ENCODE measurements at regions not wholly inside any gene's neighbourhood (a gene's known extent, or its start where the extent isn't known, plus 50 kb on each side); places are given as distances from the start of the nearest gene placed in this dataset.

GRCh38 chr1:30650968-30651320, 72.4 kb downstream of the MATN1 start:
- no peaks in the 10 kb centered on the region for H3K9me3 Mint-ChIP-seq (ENCODE audit: unreplicated experiment)
- peaks cover 14% of the 10 kb centered on the region for H3K27me3 Mint-ChIP-seq (ENCODE audit: unreplicated experiment)
- peaks cover 3% of the 10 kb centered on the region for H3K4me1 Mint-ChIP-seq (ENCODE audit: unreplicated experiment)
- no peak overlapping the region for H3K4me3 Mint-ChIP-seq (ENCODE audit: unreplicated experiment)
- DNase-seq (ENCODE audit: low spot score) = no peak
- H3K36me3 Mint-ChIP-seq (ENCODE audit: low read depth, unreplicated experiment) = no peaks in the 10 kb centered on the region
- H3K27ac Mint-ChIP-seq (ENCODE audit: unreplicated experiment) = no peak overlapping the region
- no peak for TF ChIP-seq CTCF (IDR thresholded peaks at IDR 0.05; ENCODE audit: unreplicated experiment)

- H3K27me3 Mint-ChIP-seq (ENCODE audit: unreplicated experiment) = peaks cover 17% of the 10 kb centered on the region
- no peaks in the 10 kb centered on the region for H3K36me3 Mint-ChIP-seq (ENCODE audit: low read depth, unreplicated experiment)
- H3K9me3 Mint-ChIP-seq (ENCODE audit: unreplicated experiment) = no peaks in the 10 kb centered on the region
- no peak overlapping the region for H3K27ac Mint-ChIP-seq (ENCODE audit: unreplicated experiment)
- no peak for TF ChIP-seq CTCF (IDR thresholded peaks at IDR 0.05; ENCODE audit: unreplicated experiment)
- DNase-seq (ENCODE audit: low spot score) = no peak
- peaks cover 3% of the 10 kb centered on the region for H3K4me1 Mint-ChIP-seq (ENCODE audit: unreplicated experiment)
- no peak overlapping the region for H3K4me3 Mint-ChIP-seq (ENCODE audit: unreplicated experiment)
These were observed 73.1 kb downstream of the MATN1 start for GRCh38 chr1:30650038-30650967.

- H3K36me3 Mint-ChIP-seq (ENCODE audit: low read depth, unreplicated experiment) = no peaks in the 10 kb centered on the region
- no peak for TF ChIP-seq CTCF (IDR thresholded peaks at IDR 0.05; ENCODE audit: unreplicated experiment)
- H3K27ac Mint-ChIP-seq (ENCODE audit: unreplicated experiment) = no peak overlapping the region
- DNase-seq (ENCODE audit: low spot score) = no peak
- H3K9me3 Mint-ChIP-seq (ENCODE audit: unreplicated experiment) = no peaks in the 10 kb centered on the region
- H3K4me1 Mint-ChIP-seq (ENCODE audit: unreplicated experiment) = peaks cover 3% of the 10 kb centered on the region
- H3K27me3 Mint-ChIP-seq (ENCODE audit: unreplicated experiment) = peaks cover 15% of the 10 kb centered on the region
- no peak overlapping the region for H3K4me3 Mint-ChIP-seq (ENCODE audit: unreplicated experiment)
These were observed 73.9 kb downstream of the MATN1 start for GRCh38 chr1:30649321-30649991.

- no peak overlapping the region for H3K4me3 Mint-ChIP-seq (ENCODE audit: unreplicated experiment)
- peaks cover 12% of the 10 kb centered on the region for H3K27me3 Mint-ChIP-seq (ENCODE audit: unreplicated experiment)
- H3K9me3 Mint-ChIP-seq (ENCODE audit: unreplicated experiment) = no peaks in the 10 kb centered on the region
- H3K4me1 Mint-ChIP-seq (ENCODE audit: unreplicated experiment) = peaks cover 3% of the 10 kb centered on the region
- no peak overlapping the region for H3K27ac Mint-ChIP-seq (ENCODE audit: unreplicated experiment)
- no peaks in the 10 kb centered on the region for H3K36me3 Mint-ChIP-seq (ENCODE audit: low read depth, unreplicated experiment)
- DNase-seq (ENCODE audit: low spot score) = no peak
- no peak for TF ChIP-seq CTCF (IDR thresholded peaks at IDR 0.05; ENCODE audit: unreplicated experiment)
These were observed 74.9 kb downstream of the MATN1 start for GRCh38 chr1:30648408-30649000.

All from endothelial cell (in vitro differentiated cells).